ENCODE measurements at regions not wholly inside any gene's neighbourhood (a gene's known extent, or its start where the extent isn't known, plus 50 kb on each side); places are given as distances from the start of the nearest gene placed in this dataset.

GRCh38 chr10:9792181-9792580 is 1225.5 kb upstream of the CELF2 start:
- Mint-ChIP-seq H3K4me1 (no peaks in the 10 kb centered on the region), H3K27ac (no peak overlapping the region), H3K36me3 (no peaks in the 10 kb centered on the region), H3K9me3 (no peaks in the 10 kb centered on the region), H3K4me3 (no peak overlapping the region), H3K27me3 (ENCODE audit: insufficient read depth, low read depth) (peaks cover 4% of the 10 kb centered on the region)
- H3K9me3 ChIP-seq (ENCODE audit: low read depth): no peaks in the 10 kb centered on the region
- no peaks in the 10 kb centered on the region for H4K20me1 ChIP-seq (ENCODE audit: low read depth)
- TF ChIP-seq EZH2 (IDR thresholded peaks at IDR 0.05): no peak
- no peak for TF ChIP-seq EZH2phosphoT487 (IDR thresholded peaks at IDR 0.05)
- H3K4me2 ChIP-seq: no peak overlapping the region
- DNase-seq (ENCODE audit: low spot score): no peak
- no peak overlapping the region for H3K4me3 ChIP-seq
- H3K9ac ChIP-seq: no peak overlapping the region
- no peaks in the 10 kb centered on the region for H3K27me3 ChIP-seq
- no peaks in the 10 kb centered on the region for H3K79me2 ChIP-seq (ENCODE audit: low read depth)
- no peaks in the 10 kb centered on the region for H3K36me3 ChIP-seq
- H3F3A ChIP-seq (ENCODE audit: low read depth): no peaks in the 10 kb centered on the region
- H3K4me1 ChIP-seq: no peaks in the 10 kb centered on the region
- H3K27ac ChIP-seq: no peak overlapping the region
- no peak overlapping the region for H2AFZ ChIP-seq (replicated peaks)

- Histone ChIP-seq H3F3A (ENCODE audit: low read depth) (no peaks in the 10 kb centered on the region), H3K27ac (no peak overlapping the region), H2AFZ (replicated peaks) (no peak overlapping the region), H4K20me1 (ENCODE audit: low read depth) (no peaks in the 10 kb centered on the region), H3K4me3 (no peak overlapping the region), H3K36me3 (no peaks in the 10 kb centered on the region), H3K9ac (no peak overlapping the region), H3K4me1 (no peaks in the 10 kb centered on the region), H3K4me2 (no peak overlapping the region), H3K9me3 (ENCODE audit: low read depth) (no peaks in the 10 kb centered on the region), H3K79me2 (ENCODE audit: low read depth) (no peaks in the 10 kb centered on the region), H3K27me3 (no peaks in the 10 kb centered on the region)
- TF ChIP-seq EZH2phosphoT487 (IDR thresholded peaks at IDR 0.05) (no peak), EZH2 (IDR thresholded peaks at IDR 0.05) (no peak), CTCF (IDR thresholded peaks at IDR 0.05) (no peak)
- no peaks in the 10 kb centered on the region for H3K36me3 Mint-ChIP-seq
- no peak overlapping the region for H3K4me3 Mint-ChIP-seq
- no peak overlapping the region for H3K27ac Mint-ChIP-seq
- no peak for DNase-seq (ENCODE audit: low spot score)
- H3K9me3 Mint-ChIP-seq: no peaks in the 10 kb centered on the region
- H3K4me1 Mint-ChIP-seq: no peaks in the 10 kb centered on the region
- peaks cover 4% of the 10 kb centered on the region for H3K27me3 Mint-ChIP-seq (ENCODE audit: insufficient read depth, low read depth)
Measured at GRCh38 chr10:9796564-9796963, 1221.1 kb upstream of the CELF2 start.

DNA sequence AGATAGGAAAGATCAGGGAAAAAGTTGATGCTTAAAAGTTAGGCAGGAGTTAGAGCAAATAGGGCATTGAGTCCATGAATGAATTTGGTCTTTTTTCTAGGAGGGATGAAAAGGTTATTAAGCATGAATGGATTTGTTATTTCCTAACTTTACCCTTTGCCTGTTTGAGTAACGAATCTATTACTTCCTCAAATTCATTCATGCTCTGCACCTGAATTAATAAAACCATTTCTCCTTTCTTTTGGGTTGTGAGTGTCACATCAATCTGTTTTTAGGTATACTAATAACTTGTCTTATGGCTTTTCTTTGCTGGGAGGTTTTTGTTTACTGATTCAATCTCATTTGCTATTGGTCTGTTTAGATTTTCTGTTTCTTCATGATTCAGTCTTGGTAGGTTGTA is 1217.7 kb upstream of the CELF2 start:
- Histone ChIP-seq H3K4me3 (no peak overlapping the region), H2AFZ (replicated peaks) (no peak overlapping the region), H3F3A (ENCODE audit: low read depth) (no peaks in the 10 kb centered on the region), H3K36me3 (no peaks in the 10 kb centered on the region), H3K27me3 (no peaks in the 10 kb centered on the region), H3K9me3 (ENCODE audit: low read depth) (no peaks in the 10 kb centered on the region), H4K20me1 (ENCODE audit: low read depth) (no peaks in the 10 kb centered on the region), H3K9ac (no peak overlapping the region), H3K4me1 (no peaks in the 10 kb centered on the region), H3K79me2 (ENCODE audit: low read depth) (no peaks in the 10 kb centered on the region), H3K27ac (no peak overlapping the region), H3K4me2 (no peak overlapping the region)
- no peak for TF ChIP-seq CTCF (IDR thresholded peaks at IDR 0.05)
- TF ChIP-seq EZH2 (IDR thresholded peaks at IDR 0.05): no peak
- no peak for TF ChIP-seq EZH2phosphoT487 (IDR thresholded peaks at IDR 0.05)
- Mint-ChIP-seq H3K27ac (no peak overlapping the region), H3K4me3 (no peak overlapping the region), H3K9me3 (no peaks in the 10 kb centered on the region), H3K36me3 (no peaks in the 10 kb centered on the region), H3K27me3 (ENCODE audit: insufficient read depth, low read depth) (no peaks in the 10 kb centered on the region), H3K4me1 (no peaks in the 10 kb centered on the region)
- DNase-seq (ENCODE audit: low spot score): no peak

DNA sequence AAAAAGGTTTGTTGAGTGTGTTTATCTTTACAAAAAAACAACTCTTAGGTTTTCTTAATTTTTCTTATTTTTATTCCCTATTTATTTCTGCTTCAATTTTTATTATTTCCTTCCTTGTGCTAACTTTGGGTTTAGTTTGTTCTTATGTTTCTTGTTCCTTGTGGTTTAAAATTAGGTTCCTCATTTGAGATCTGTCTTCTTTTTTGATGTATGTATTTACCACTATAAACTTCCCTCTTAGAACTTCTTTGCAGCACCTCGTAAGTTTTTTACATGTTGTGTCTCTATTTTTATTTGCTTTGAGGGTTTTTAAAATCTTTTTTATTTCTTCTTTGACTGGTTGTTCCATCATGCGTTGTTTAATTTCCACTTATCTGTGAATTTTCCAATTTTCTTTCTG is 1217.1 kb upstream of the CELF2 start:
- TF ChIP-seq EZH2 (IDR thresholded peaks at IDR 0.05) (no peak), EZH2phosphoT487 (IDR thresholded peaks at IDR 0.05) (no peak), CTCF (IDR thresholded peaks at IDR 0.05) (no peak)
- Mint-ChIP-seq H3K4me3 (no peak overlapping the region), H3K4me1 (no peaks in the 10 kb centered on the region), H3K27ac (no peak overlapping the region), H3K36me3 (no peaks in the 10 kb centered on the region), H3K9me3 (no peaks in the 10 kb centered on the region), H3K27me3 (ENCODE audit: insufficient read depth, low read depth) (no peaks in the 10 kb centered on the region)
- no peak overlapping the region for H3K27ac ChIP-seq
- H2AFZ ChIP-seq (replicated peaks): no peak overlapping the region
- no peaks in the 10 kb centered on the region for H3K27me3 ChIP-seq
- no peak overlapping the region for H3K9ac ChIP-seq
- H3K79me2 ChIP-seq (ENCODE audit: low read depth): no peaks in the 10 kb centered on the region
- H3F3A ChIP-seq (ENCODE audit: low read depth): no peaks in the 10 kb centered on the region
- DNase-seq (ENCODE audit: low spot score): no peak
- H3K36me3 ChIP-seq: no peaks in the 10 kb centered on the region
- H3K4me3 ChIP-seq: no peak overlapping the region
- no peaks in the 10 kb centered on the region for H4K20me1 ChIP-seq (ENCODE audit: low read depth)
- H3K4me1 ChIP-seq: no peaks in the 10 kb centered on the region
- no peaks in the 10 kb centered on the region for H3K9me3 ChIP-seq (ENCODE audit: low read depth)
- no peak overlapping the region for H3K4me2 ChIP-seq

Measured in neural progenitor cell (in vitro differentiated cells).